NCI-H1417 (cell line): ENCODE measurements at regions not wholly inside any gene's neighbourhood (a gene's known extent, or its start where the extent isn't known, plus 50 kb on each side); places are given as distances from the start of the nearest gene placed in this dataset.
A peak's percentile ranks its signal among the peaks of the same experiment; 100 is the strongest.

ENCODE experiments used
- DNase-seq, 3 experiments: peaks; one replicate each; lab custom pipeline; 2025; lab: John Stamatoyannopoulos, UW

DNA sequence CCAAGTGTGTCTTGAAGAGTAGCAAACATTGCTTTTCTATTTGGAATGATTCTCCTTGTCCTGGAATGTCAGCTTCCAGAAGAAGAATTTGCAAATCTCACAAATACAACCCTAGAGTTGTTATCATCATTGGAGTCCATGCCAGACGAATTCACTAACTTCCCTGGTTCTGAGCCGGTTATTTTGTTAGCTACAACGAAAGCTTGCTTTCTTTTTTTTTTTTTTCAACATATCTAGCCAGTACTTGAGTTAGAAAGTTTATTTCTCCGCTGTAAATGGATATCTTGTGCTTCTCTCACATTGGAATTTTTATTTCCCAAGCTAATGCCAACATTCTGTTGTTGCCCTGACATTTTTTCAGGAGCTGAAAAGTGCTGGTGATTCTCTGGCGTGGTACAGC lies 138.1 kb upstream of the POM121L12 start:
- DNase-seq, result no peak

- DNase-seq, result no peak
Observed at GRCh38 chr7:52877240-52877639, 158.2 kb upstream of the POM121L12 start.

DNA sequence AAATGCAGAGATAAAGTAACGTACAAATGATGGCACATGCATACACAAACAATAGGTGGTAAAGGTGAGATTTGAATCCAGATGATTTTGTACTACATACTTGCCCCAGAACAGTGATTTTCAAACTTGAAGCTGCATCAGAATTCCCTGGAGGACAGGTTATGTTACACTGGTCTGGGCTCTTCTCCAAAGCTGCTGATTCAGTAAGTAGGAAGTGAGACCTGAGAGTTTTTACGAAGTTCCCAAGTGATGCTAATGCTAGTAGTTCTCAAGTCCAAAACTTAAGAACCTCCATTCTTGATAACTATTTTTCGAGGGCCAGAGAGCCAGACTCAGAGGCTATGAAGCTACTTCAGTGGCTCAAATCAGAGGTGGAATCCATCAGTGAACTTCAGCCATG lies 159.0 kb upstream of the POM121L12 start:
- no peak for DNase-seq

DNA sequence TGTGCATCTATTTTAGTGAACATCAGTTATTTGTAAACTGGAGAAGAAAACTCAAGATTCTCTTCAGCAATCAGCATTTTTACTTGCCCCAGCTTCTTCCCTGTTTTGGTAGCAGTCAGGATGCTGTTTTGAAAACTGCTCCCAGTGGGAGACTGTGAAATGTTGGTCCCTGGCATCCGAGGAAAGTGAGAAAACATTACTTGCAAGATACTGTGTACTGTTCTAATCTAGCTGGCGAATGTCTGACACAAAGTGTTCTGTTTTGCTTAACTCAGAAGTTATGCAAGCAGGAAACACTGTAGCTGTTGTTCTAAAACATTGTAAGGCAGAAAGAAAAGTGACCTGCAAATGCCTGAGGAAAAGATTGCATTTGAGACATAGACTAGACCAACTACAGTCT lies 171.8 kb upstream of the POM121L12 start:
- DNase-seq, result no peak

- no peak for DNase-seq
Observed at GRCh38 chr7:52862321-52862720, 173.1 kb upstream of the POM121L12 start.

GRCh38 chr7:52857367-52857766 lies 178.1 kb upstream of the POM121L12 start:
- no peak for DNase-seq

DNA sequence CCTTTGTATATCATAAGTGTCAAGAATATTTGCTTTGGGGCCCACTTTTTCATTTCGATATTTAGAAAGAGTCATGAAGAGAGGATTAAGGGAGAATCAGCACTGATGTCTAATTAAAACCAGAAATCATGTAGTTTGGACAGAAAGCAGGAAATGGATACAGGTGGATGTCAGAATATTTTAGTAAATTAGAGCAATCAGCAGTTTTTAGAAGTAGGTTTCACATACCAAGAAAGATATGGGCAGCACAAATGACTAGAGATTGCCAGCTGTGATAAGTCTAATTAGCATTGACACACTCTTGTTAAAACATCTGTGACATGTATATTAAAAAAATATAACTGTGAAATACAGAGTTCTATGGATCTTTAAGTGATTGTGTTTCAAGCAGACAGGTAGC lies 180.8 kb upstream of the POM121L12 start:
- DNase-seq, result no peak

- DNase-seq, result no peak
Observed at GRCh38 chr7:52851547-52851946, 183.9 kb upstream of the POM121L12 start.

DNA sequence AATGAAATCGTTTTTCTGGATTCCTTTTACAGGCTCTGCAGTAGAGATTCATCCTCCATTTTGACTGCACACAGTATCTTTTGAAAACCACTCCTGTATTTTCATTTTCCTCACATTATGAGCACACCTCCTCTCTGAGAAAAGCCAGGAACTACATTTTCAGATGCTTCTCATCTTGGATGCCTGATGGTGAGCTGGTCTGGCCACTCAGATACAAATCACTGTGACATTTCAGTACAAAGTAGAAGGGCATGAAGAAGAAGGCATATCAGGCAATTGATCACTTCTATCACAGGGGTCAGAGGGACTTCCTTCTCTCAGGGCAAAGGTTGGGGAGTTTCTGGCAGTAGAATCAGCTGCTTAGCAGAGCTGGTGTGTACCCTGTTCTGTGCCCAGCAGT lies 192.0 kb upstream of the POM121L12 start:
- DNase-seq, result no peak

- no peak for DNase-seq
Observed at GRCh38 chr7:52842202-52842900, 193.1 kb upstream of the POM121L12 start.

DNA sequence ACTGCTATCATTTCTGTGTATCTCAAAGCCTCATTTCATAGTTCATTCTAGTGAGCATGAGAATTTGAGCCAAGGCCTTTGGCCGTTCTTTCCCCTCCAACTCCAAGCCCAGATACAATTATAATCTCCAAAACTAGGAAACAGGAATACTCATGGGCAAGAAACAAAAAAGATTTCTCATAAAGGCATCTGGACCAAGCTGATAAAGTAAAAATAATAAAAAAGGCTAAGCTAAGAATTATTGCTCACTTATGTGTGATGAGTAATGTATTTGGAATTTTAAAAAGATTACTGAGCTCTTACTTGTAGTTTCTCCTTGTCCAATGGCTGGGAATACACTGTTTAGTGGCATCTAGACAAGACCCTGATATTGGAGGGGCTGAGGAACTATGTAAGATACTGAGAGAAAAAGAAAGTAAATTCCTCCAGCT lies 196.4 kb upstream of the POM121L12 start:
- DNase-seq, result no peak

GRCh38 chr7:52831321-52831720 lies 204.1 kb upstream of the POM121L12 start:
- DNase-seq, result no peak

DNA sequence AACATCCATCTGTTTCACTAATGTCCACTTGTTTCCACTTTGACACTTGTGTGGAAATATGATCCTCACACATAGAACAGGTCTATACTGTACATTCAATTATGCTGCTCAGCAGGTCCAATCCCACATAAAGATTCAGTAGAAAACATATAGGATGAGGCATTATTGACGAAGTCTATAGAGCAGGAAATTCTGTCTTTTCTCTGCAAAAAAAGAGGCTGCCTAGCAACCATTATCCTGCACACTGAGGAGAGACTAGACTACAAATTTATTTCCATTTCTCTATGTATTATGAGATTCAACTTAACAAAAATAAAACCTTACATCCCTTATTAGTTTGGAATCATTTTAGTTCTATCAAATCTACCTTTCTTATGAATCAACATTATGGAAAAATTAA lies 204.6 kb upstream of the POM121L12 start:
- no peak for DNase-seq

GRCh38 chr7:52826515-52827265 lies 208.7 kb upstream of the POM121L12 start:
- no peak for DNase-seq

DNA sequence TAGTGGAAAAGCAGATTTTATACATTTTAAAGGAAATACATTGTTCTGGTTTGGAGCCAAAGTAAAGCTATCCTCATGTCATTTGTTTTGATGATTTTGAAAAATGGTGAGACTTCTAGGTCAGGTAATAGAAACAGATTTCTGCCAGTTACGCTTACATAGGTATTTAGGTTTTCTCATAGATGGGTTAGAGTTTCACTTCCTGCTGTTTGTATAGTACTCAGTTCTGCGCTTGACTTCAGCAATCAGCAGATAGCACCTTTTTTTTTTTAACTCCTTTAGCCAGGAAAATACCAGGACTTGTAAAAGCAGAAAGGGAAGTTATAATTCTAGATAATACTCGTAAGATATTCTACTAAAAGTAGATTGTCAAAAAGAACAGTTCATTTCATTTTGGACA lies 209.8 kb upstream of the POM121L12 start:
- DNase-seq, result no peak

DNA sequence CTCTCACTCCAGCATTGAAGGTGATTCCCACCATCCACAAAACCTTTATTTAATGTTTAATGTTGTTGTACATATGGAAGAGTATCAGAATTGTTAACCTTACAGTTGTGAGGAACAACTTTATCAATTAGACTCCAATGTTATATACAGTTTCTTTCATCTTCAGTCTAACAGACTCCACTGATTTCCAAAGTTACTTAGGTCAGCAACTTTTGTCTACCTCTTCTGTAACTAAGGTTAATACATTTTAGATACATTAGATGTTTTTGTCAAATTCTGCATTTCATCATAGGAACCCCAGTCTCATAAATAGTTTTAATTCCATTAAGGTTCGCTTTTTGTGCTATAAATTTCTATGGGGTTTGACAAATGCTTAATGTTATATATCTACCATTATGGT lies 223.9 kb upstream of the POM121L12 start:
- DNase-seq, result no peak

DNA sequence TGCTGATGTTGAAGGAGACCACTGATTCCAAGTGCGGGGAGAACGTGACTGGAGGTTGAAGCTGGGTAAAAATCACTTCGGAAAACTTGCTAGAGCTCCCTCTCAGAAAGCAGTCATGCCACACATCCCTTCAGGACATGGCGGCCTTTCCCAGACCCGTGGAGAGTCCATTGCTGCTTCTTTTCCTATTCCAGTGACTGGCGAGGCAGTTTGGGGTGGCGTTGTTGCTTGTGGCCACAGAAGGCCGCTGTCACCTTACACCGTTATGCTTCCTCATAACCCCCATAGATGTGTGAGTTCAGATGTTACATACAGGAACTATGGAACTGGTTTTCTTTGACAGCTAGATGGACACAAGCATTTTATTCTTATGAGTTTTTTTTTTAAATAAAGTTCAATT lies 235.6 kb upstream of the POM121L12 start:
- no peak for DNase-seq

DNA sequence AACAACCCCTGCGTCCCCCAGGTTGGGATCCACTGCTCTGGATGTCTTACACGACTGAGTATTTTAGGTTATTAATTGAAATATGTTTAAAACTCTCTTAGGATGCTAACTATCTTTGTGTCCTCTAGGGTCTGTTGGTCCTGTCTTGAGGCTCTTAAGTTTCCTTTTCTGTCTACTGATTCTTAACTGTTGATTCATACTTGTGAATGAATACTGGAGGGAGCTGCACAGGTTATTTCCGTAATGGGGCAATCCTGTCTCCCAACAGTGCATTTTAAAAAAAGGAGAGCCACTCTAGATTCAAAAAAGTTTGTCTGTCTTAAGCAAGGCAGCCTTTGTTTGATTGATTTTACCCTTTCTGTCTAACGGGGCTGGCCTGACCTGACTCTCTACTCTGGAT lies 237.6 kb upstream of the POM121L12 start:
- DNase-seq, result no peak

DNA sequence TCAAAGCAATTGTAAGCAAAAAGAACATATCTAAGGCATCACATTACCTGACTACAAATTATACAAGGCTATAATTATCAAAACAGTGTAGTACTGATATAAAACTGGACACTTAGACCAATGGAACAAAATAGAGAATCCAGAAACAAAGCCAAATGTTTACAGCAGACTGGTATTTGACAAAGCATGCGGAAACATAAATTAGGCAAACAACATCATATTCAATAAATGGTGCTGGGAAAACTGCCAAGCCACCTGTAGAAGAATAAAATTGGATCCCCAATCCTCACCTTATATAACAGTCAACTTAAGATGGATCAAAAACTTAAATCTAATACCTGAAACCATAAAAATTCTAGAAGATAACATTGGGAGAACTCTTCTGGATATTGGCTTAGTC lies 240.8 kb upstream of the POM121L12 start:
- DNase-seq, result peak in 1 of 3 experiments; percentile 23

DNA sequence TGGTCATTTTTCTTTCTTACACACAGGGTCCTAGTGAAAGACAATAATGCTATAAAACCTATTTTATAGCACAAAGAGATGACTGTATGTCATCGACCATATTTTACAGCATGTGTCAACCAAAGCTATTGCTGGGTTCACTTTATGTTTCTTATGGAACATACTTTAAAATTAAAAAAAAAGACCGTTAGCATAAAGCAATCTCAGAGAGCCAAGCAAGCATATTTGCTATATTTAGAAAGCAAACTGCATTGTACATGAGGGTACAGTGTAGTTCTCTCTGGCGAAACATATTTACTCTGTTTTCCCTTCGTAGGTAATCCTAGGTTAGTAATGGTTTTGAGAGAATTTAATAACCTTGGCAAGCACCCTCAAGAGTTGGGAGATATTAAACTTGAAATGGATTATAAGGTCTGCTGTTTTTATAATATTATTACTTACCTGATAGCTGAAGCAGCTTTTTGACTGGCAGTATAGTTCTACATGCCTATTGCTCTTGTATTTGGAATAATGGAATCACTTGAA lies 244.2 kb upstream of the POM121L12 start:
- DNase-seq, result no peak

DNA sequence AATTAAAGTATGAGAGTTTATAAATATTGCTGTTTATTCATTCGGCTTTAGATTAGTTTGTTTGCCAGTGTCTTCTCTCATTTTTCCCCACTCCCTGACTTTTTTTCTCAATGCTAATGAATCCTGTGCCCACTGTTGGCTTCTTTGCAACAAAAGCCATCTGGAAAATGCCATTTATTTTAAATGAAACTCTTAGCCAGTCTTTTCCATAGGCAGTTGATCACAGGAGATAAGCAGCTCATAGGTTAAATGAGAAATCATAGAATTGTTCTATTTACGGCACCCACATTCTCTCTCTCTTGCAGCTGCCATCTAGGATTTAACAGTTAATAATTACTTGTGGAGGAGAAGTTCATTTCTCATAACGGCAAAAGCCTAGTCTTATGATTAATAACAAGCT lies 249.3 kb upstream of the POM121L12 start:
- DNase-seq, result no peak

DNA sequence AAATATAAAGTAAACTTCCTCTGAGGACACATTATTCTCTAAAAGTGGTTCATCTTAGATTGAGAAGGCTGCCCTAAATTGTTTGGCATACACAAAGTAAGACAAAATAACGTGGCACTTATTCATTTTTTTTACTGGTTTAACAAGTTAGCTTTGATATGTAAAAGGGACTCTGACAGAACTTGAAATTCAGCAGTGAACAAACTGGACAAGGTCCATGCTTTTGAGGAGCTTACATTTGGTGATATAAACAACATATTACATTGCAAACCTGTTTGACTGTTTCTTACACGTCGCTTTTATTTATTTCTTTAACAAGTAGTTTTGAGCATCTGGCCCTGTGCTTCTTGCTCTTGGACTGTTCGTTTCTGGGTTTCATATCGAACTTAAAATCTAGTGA lies 253.1 kb upstream of the POM121L12 start:
- no peak for DNase-seq

- no peak for DNase-seq
Observed at GRCh38 chr7:52781250-52781649, 254.2 kb upstream of the POM121L12 start.

GRCh38 chr7:52779004-52779403 lies 256.4 kb upstream of the POM121L12 start:
- no peak for DNase-seq
